ENCODE measurements at regions not wholly inside any gene's neighbourhood (a gene's known extent, or its start where the extent isn't known, plus 50 kb on each side); places are given as distances from the start of the nearest gene placed in this dataset.

DNA sequence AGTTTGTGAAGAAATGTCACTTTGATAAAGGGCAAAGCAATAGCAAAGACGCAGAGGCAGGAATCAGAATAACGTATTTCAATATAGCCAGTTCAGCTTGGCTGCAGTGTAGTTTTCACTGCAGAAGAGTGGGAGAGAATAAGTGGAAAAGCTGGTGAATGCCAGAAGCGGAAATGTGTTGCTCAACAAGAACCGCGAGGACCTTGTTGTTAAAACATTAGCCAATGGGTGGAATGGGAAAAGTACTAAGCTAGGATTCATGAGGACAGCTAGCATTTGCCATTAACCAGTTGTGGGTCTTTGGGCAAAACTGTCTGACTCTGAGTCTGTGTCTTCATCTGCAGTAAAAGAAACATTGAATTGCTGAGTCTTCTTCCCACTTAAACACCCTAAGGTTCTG is 292.9 kb upstream of the GRIP1 start:
- no peak overlapping the region for H3K4me3 ChIP-seq (ENCODE audit: low read depth in 1 of 5, low read length in 5 of 5)
- no peaks in the 10 kb centered on the region for H3K9me3 ChIP-seq (ENCODE audit: control insufficient read depth in 5 of 5, low read length in 5 of 5)
- H3K36me3 ChIP-seq (ENCODE audit: control insufficient read depth in 5 of 5, insufficient read depth in 5 of 5, low read length in 5 of 5) = no peaks in the 10 kb centered on the region
- no peak overlapping the region for H3K9ac ChIP-seq (ENCODE audit: low read length in 5 of 5)
- no peaks in the 10 kb centered on the region for H3K4me1 ChIP-seq (ENCODE audit: control insufficient read depth in 5 of 5, insufficient read depth in 5 of 5, low read length in 5 of 5)
- H3K27ac ChIP-seq (ENCODE audit: low read depth, low read length) = no peak overlapping the region
- H3K27me3 ChIP-seq (ENCODE audit: control insufficient read depth in 5 of 5, insufficient read depth in 4 of 5, low read length in 5 of 5) = no peaks in the 10 kb centered on the region

DNA sequence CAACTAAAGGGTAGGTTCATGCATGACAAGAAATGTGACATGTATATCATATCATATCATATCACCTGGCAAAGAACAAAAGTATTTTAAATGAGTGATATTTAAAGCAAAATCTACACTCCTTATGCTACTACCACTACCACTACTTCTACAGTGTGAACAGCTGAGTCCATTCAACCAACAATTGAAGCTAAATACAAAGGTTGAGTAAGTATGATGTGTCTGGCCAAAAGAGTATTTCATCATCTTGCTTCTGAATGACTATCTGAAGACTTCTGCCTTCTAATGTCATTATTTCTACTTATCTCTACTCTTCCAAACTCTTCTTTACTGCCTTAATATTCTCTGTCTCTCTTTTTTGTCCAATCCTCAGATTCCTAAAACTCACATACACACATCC is 292.6 kb upstream of the CAND1 start:
- H3K27ac ChIP-seq (ENCODE audit: low read depth, low read length) = no peak overlapping the region
- H3K27me3 ChIP-seq (ENCODE audit: control insufficient read depth in 5 of 5, insufficient read depth in 4 of 5, low read length in 5 of 5) = no peaks in the 10 kb centered on the region
- H3K9me3 ChIP-seq (ENCODE audit: control insufficient read depth in 5 of 5, low read length in 5 of 5) = no peaks in the 10 kb centered on the region
- H3K36me3 ChIP-seq (ENCODE audit: control insufficient read depth in 5 of 5, insufficient read depth in 5 of 5, low read length in 5 of 5) = no peaks in the 10 kb centered on the region
- H3K4me3 ChIP-seq (ENCODE audit: low read depth in 1 of 5, low read length in 5 of 5) = no peak overlapping the region
- no peaks in the 10 kb centered on the region for H3K4me1 ChIP-seq (ENCODE audit: control insufficient read depth in 5 of 5, insufficient read depth in 5 of 5, low read length in 5 of 5)
- H3K9ac ChIP-seq (ENCODE audit: low read length in 5 of 5) = no peak overlapping the region

DNA sequence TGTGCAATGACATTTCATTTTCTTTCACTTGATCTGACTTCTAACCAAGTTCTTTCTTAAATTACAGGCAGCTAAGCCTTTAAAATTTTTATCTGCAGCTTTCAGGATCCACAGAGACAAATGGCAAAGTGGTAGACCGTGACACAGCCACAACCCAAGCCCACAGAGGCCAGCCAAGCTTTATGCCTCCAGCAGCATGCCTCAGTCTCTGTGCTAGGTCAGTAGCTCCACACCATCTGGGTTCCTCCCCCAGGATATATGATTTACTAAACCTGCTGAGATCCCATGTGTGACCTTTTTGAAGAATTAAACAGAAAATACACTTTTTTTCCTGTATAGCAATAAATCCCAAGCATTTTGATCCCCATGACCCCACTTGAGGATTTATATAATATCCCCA is 290.4 kb upstream of the CAND1 start:
- Histone ChIP-seq H3K9me3 (ENCODE audit: control insufficient read depth in 5 of 5, low read length in 5 of 5) (peaks cover 0 to 3% (median 0%) of the 10 kb centered on the region in 5 donors), H3K27me3 (ENCODE audit: control insufficient read depth in 5 of 5, insufficient read depth in 4 of 5, low read length in 5 of 5) (no peaks in the 10 kb centered on the region), H3K9ac (ENCODE audit: low read length in 5 of 5) (no peak overlapping the region), H3K4me1 (ENCODE audit: control insufficient read depth in 5 of 5, insufficient read depth in 5 of 5, low read length in 5 of 5) (no peaks in the 10 kb centered on the region), H3K4me3 (ENCODE audit: low read depth in 1 of 5, low read length in 5 of 5) (no peak overlapping the region), H3K36me3 (ENCODE audit: control insufficient read depth in 5 of 5, insufficient read depth in 5 of 5, low read length in 5 of 5) (no peaks in the 10 kb centered on the region), H3K27ac (ENCODE audit: low read depth, low read length) (no peak overlapping the region)

GRCh38 chr12:66979251-66979650 is 289.9 kb upstream of the CAND1 start:
- H3K27me3 ChIP-seq (ENCODE audit: control insufficient read depth in 5 of 5, insufficient read depth in 4 of 5, low read length in 5 of 5) = no peaks in the 10 kb centered on the region
- H3K4me1 ChIP-seq (ENCODE audit: control insufficient read depth in 5 of 5, insufficient read depth in 5 of 5, low read length in 5 of 5) = no peaks in the 10 kb centered on the region
- H3K36me3 ChIP-seq (ENCODE audit: control insufficient read depth in 5 of 5, insufficient read depth in 5 of 5, low read length in 5 of 5) = no peaks in the 10 kb centered on the region
- peaks cover 0 to 3% (median 0%) of the 10 kb centered on the region in 5 donors for H3K9me3 ChIP-seq (ENCODE audit: control insufficient read depth in 5 of 5, low read length in 5 of 5)
- no peak overlapping the region for H3K27ac ChIP-seq (ENCODE audit: low read depth, low read length)
- no peak overlapping the region for H3K9ac ChIP-seq (ENCODE audit: low read length in 5 of 5)
- no peak overlapping the region for H3K4me3 ChIP-seq (ENCODE audit: low read depth in 1 of 5, low read length in 5 of 5)

DNA sequence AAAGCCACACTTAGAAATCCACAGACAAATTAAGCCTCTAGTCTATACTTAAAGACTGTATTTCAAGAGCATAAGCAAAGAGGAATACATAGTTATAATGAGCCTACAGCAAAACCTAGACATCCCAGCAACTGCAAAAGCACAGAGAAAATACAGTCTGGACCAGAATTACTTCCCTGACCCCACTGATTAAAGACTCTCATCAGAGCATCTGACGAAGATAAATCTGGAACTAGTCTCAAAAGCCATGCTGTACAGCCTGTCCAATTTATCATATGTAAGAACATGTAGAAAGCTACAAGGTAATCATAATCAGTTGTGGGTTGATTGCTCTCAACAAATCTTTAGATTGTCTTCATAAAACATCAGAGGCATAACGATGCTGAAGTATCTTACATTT is 285.1 kb upstream of the CAND1 start:
- H3K9ac ChIP-seq (ENCODE audit: low read length in 5 of 5) = no peak overlapping the region

GRCh38 chr12:66984962-66985361 is 284.2 kb upstream of the CAND1 start:
- no peak overlapping the region for H3K27ac ChIP-seq (ENCODE audit: low read depth, low read length)
- H3K36me3 ChIP-seq (ENCODE audit: control insufficient read depth in 5 of 5, insufficient read depth in 5 of 5, low read length in 5 of 5) = no peaks in the 10 kb centered on the region
- H3K4me3 ChIP-seq (ENCODE audit: low read depth in 1 of 5, low read length in 5 of 5) = no peak overlapping the region
- peaks cover 0 to 3% (median 0%) of the 10 kb centered on the region in 5 donors for H3K9me3 ChIP-seq (ENCODE audit: control insufficient read depth in 5 of 5, low read length in 5 of 5)
- H3K27me3 ChIP-seq (ENCODE audit: control insufficient read depth in 5 of 5, insufficient read depth in 4 of 5, low read length in 5 of 5) = no peaks in the 10 kb centered on the region
- H3K4me1 ChIP-seq (ENCODE audit: control insufficient read depth in 5 of 5, insufficient read depth in 5 of 5, low read length in 5 of 5) = no peaks in the 10 kb centered on the region
- H3K9ac ChIP-seq (ENCODE audit: low read length in 5 of 5) = no peak overlapping the region

More for the DNA sequence above, 285.1 kb upstream of the CAND1 start:
- Histone ChIP-seq H3K36me3 (ENCODE audit: control insufficient read depth in 5 of 5, insufficient read depth in 5 of 5, low read length in 5 of 5) (no peaks in the 10 kb centered on the region), H3K27me3 (ENCODE audit: control insufficient read depth in 5 of 5, insufficient read depth in 4 of 5, low read length in 5 of 5) (no peaks in the 10 kb centered on the region), H3K9me3 (ENCODE audit: control insufficient read depth in 5 of 5, low read length in 5 of 5) (peaks cover 0 to 3% (median 0%) of the 10 kb centered on the region in 5 donors), H3K4me3 (ENCODE audit: low read depth in 1 of 5, low read length in 5 of 5) (no peak overlapping the region), H3K4me1 (ENCODE audit: control insufficient read depth in 5 of 5, insufficient read depth in 5 of 5, low read length in 5 of 5) (no peaks in the 10 kb centered on the region), H3K27ac (ENCODE audit: low read depth, low read length) (no peak overlapping the region)

GRCh38 chr12:66999141-66999540 is 270.0 kb upstream of the CAND1 start:
- H3K27ac ChIP-seq (ENCODE audit: low read depth, low read length) = no peak overlapping the region
- no peak overlapping the region for H3K4me3 ChIP-seq (ENCODE audit: low read depth in 1 of 5, low read length in 5 of 5)
- no peak overlapping the region for H3K9ac ChIP-seq (ENCODE audit: low read length in 5 of 5)
- H3K9me3 ChIP-seq (ENCODE audit: control insufficient read depth in 5 of 5, low read length in 5 of 5) = no peaks in the 10 kb centered on the region
- H3K4me1 ChIP-seq (ENCODE audit: control insufficient read depth in 5 of 5, insufficient read depth in 5 of 5, low read length in 5 of 5) = no peaks in the 10 kb centered on the region
- no peaks in the 10 kb centered on the region for H3K27me3 ChIP-seq (ENCODE audit: control insufficient read depth in 5 of 5, insufficient read depth in 4 of 5, low read length in 5 of 5)
- no peaks in the 10 kb centered on the region for H3K36me3 ChIP-seq (ENCODE audit: control insufficient read depth in 5 of 5, insufficient read depth in 5 of 5, low read length in 5 of 5)

- no peak overlapping the region for H3K4me3 ChIP-seq (ENCODE audit: low read depth in 1 of 5, low read length in 5 of 5)
- H3K36me3 ChIP-seq (ENCODE audit: control insufficient read depth in 5 of 5, insufficient read depth in 5 of 5, low read length in 5 of 5) = no peaks in the 10 kb centered on the region
- H3K9me3 ChIP-seq (ENCODE audit: control insufficient read depth in 5 of 5, low read length in 5 of 5) = no peaks in the 10 kb centered on the region
- no peak overlapping the region for H3K9ac ChIP-seq (ENCODE audit: low read length in 5 of 5)
- no peak overlapping the region for H3K27ac ChIP-seq (ENCODE audit: low read depth, low read length)
- no peaks in the 10 kb centered on the region for H3K27me3 ChIP-seq (ENCODE audit: control insufficient read depth in 5 of 5, insufficient read depth in 4 of 5, low read length in 5 of 5)
- no peaks in the 10 kb centered on the region for H3K4me1 ChIP-seq (ENCODE audit: control insufficient read depth in 5 of 5, insufficient read depth in 5 of 5, low read length in 5 of 5)
These were observed 267.9 kb upstream of the CAND1 start for GRCh38 chr12:67001251-67001650.

GRCh38 chr12:67002720-67003119 is 266.4 kb upstream of the CAND1 start:
- H3K9ac ChIP-seq (ENCODE audit: low read length in 5 of 5) = no peak overlapping the region
- H3K9me3 ChIP-seq (ENCODE audit: control insufficient read depth in 5 of 5, low read length in 5 of 5) = no peaks in the 10 kb centered on the region
- H3K36me3 ChIP-seq (ENCODE audit: control insufficient read depth in 5 of 5, insufficient read depth in 5 of 5, low read length in 5 of 5) = no peaks in the 10 kb centered on the region
- no peak overlapping the region for H3K27ac ChIP-seq (ENCODE audit: low read depth, low read length)
- no peaks in the 10 kb centered on the region for H3K27me3 ChIP-seq (ENCODE audit: control insufficient read depth in 5 of 5, insufficient read depth in 4 of 5, low read length in 5 of 5)
- no peaks in the 10 kb centered on the region for H3K4me1 ChIP-seq (ENCODE audit: control insufficient read depth in 5 of 5, insufficient read depth in 5 of 5, low read length in 5 of 5)
- H3K4me3 ChIP-seq (ENCODE audit: low read depth in 1 of 5, low read length in 5 of 5) = no peak overlapping the region

- H3K9ac ChIP-seq (ENCODE audit: low read length in 5 of 5) = no peak overlapping the region
- H3K27ac ChIP-seq (ENCODE audit: low read depth, low read length) = no peak overlapping the region
- no peaks in the 10 kb centered on the region for H3K4me1 ChIP-seq (ENCODE audit: control insufficient read depth in 5 of 5, insufficient read depth in 5 of 5, low read length in 5 of 5)
- no peaks in the 10 kb centered on the region for H3K27me3 ChIP-seq (ENCODE audit: control insufficient read depth in 5 of 5, insufficient read depth in 4 of 5, low read length in 5 of 5)
- H3K36me3 ChIP-seq (ENCODE audit: control insufficient read depth in 5 of 5, insufficient read depth in 5 of 5, low read length in 5 of 5) = no peaks in the 10 kb centered on the region
- no peaks in the 10 kb centered on the region for H3K9me3 ChIP-seq (ENCODE audit: control insufficient read depth in 5 of 5, low read length in 5 of 5)
- H3K4me3 ChIP-seq (ENCODE audit: low read depth in 1 of 5, low read length in 5 of 5) = no peak overlapping the region
These were observed 262.5 kb upstream of the CAND1 start for GRCh38 chr12:67006610-67007009.

DNA sequence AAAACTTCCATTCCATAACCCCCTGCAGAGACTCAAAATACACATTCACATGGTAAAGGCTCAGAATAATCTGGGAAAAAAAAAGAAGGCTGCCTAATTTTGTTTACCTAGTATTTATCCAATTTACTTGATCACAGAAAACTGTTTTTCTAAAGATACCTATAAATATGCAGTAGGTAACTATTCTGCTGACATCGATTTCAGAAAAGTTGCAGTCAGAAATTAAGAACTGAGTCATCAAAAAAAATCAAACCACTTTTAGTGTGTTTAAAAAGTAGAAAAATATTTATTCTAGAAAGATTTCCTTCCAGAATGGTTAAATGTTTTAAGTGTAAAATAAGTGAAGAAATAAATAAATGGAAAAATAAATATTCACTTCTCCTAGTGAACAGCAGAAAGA is 254.5 kb upstream of the CAND1 start:
- no peaks in the 10 kb centered on the region for H3K36me3 ChIP-seq (ENCODE audit: control insufficient read depth in 5 of 5, insufficient read depth in 5 of 5, low read length in 5 of 5)

More for the DNA sequence above, 254.5 kb upstream of the CAND1 start:
- Histone ChIP-seq H3K4me3 (ENCODE audit: low read depth in 1 of 5, low read length in 5 of 5) (no peak overlapping the region), H3K9ac (ENCODE audit: low read length in 5 of 5) (no peak overlapping the region), H3K9me3 (ENCODE audit: control insufficient read depth in 5 of 5, low read length in 5 of 5) (no peaks in the 10 kb centered on the region), H3K4me1 (ENCODE audit: control insufficient read depth in 5 of 5, insufficient read depth in 5 of 5, low read length in 5 of 5) (no peaks in the 10 kb centered on the region), H3K27me3 (ENCODE audit: control insufficient read depth in 5 of 5, insufficient read depth in 4 of 5, low read length in 5 of 5) (no peaks in the 10 kb centered on the region), H3K27ac (ENCODE audit: low read depth, low read length) (no peak overlapping the region)

Data from subcutaneous abdominal adipose tissue (tissue), 5 donors.